ENCODE measurements at regions not wholly inside any gene's neighbourhood (a gene's known extent, or its start where the extent isn't known, plus 50 kb on each side); places are given as distances from the start of the nearest gene placed in this dataset.

GRCh38 chr3:66585520-66586095 lies 84.8 kb upstream of the LRIG1 start:
- Histone ChIP-seq H2AFZ (ENCODE audit: low read length) (no peak overlapping the region), H3K27me3 (replicated peaks; ENCODE audit: insufficient read depth, low read length) (no peaks in the 10 kb centered on the region), H3F3A (ENCODE audit: insufficient read depth, low read length) (no peaks in the 10 kb centered on the region), H3K27ac (ENCODE audit: low read length) (no peak overlapping the region), H3K79me2 (ENCODE audit: low read length) (no peaks in the 10 kb centered on the region), H3K9me3 (replicated peaks; ENCODE audit: insufficient read depth, low read length) (no peaks in the 10 kb centered on the region), H3K9me2 (replicated peaks; ENCODE audit: insufficient read depth, low read length) (no peaks in the 10 kb centered on the region), H3K4me3 (ENCODE audit: low read length) (no peak overlapping the region), H3K4me1 (ENCODE audit: low read length) (no peaks in the 10 kb centered on the region), H3K36me3 (replicated peaks; ENCODE audit: insufficient read depth, low read length) (no peaks in the 10 kb centered on the region), H3K4me2 (ENCODE audit: low read depth, low read length) (no peak overlapping the region), H3K9ac (ENCODE audit: low read length) (no peak overlapping the region), H4K20me1 (ENCODE audit: insufficient read depth, low read length) (no peaks in the 10 kb centered on the region)
- no peak for DNase-seq
- TF ChIP-seq EZH2 (optimal IDR thresholded peaks at IDR 0.05; ENCODE audit: low read depth, low read length) (no peak), CTCF (IDR thresholded peaks at IDR 0.05; ENCODE audit: low read length) (no peak), EZH2phosphoT487 (IDR thresholded peaks at IDR 0.05; ENCODE audit: low read length) (no peak)

GRCh38 chr3:66586853-66587252 lies 86.0 kb upstream of the LRIG1 start:
- H3K27me3 ChIP-seq (replicated peaks; ENCODE audit: insufficient read depth, low read length), result no peaks in the 10 kb centered on the region
- H3K36me3 ChIP-seq (replicated peaks; ENCODE audit: insufficient read depth, low read length), result no peaks in the 10 kb centered on the region
- no peak overlapping the region for H3K27ac ChIP-seq (ENCODE audit: low read length)
- no peak overlapping the region for H3K4me2 ChIP-seq (ENCODE audit: low read depth, low read length)
- no peaks in the 10 kb centered on the region for H3K9me2 ChIP-seq (replicated peaks; ENCODE audit: insufficient read depth, low read length)
- H3K4me3 ChIP-seq (ENCODE audit: low read length), result no peak overlapping the region
- no peak overlapping the region for H3K9ac ChIP-seq (ENCODE audit: low read length)
- H3F3A ChIP-seq (ENCODE audit: insufficient read depth, low read length), result no peaks in the 10 kb centered on the region
- H3K9me3 ChIP-seq (replicated peaks; ENCODE audit: insufficient read depth, low read length), result no peaks in the 10 kb centered on the region
- no peak for TF ChIP-seq EZH2phosphoT487 (IDR thresholded peaks at IDR 0.05; ENCODE audit: low read length)
- TF ChIP-seq EZH2 (optimal IDR thresholded peaks at IDR 0.05; ENCODE audit: low read depth, low read length), result no peak
- TF ChIP-seq CTCF (IDR thresholded peaks at IDR 0.05; ENCODE audit: low read length), result no peak
- no peak overlapping the region for H2AFZ ChIP-seq (ENCODE audit: low read length)
- no peaks in the 10 kb centered on the region for H3K79me2 ChIP-seq (ENCODE audit: low read length)
- no peaks in the 10 kb centered on the region for H4K20me1 ChIP-seq (ENCODE audit: insufficient read depth, low read length)
- no peak for DNase-seq
- H3K4me1 ChIP-seq (ENCODE audit: low read length), result no peaks in the 10 kb centered on the region

GRCh38 chr3:66588340-66588847 lies 87.6 kb upstream of the LRIG1 start:
- no peaks in the 10 kb centered on the region for H3F3A ChIP-seq (ENCODE audit: insufficient read depth, low read length)
- H3K27me3 ChIP-seq (replicated peaks; ENCODE audit: insufficient read depth, low read length), result no peaks in the 10 kb centered on the region
- no peaks in the 10 kb centered on the region for H3K9me2 ChIP-seq (replicated peaks; ENCODE audit: insufficient read depth, low read length)

More at GRCh38 chr3:66588340-66588847, 87.6 kb upstream of the LRIG1 start:
- H2AFZ ChIP-seq (ENCODE audit: low read length), result no peak overlapping the region
- no peaks in the 10 kb centered on the region for H3K79me2 ChIP-seq (ENCODE audit: low read length)
- H3K36me3 ChIP-seq (replicated peaks; ENCODE audit: insufficient read depth, low read length), result no peaks in the 10 kb centered on the region
- H4K20me1 ChIP-seq (ENCODE audit: insufficient read depth, low read length), result no peaks in the 10 kb centered on the region
- H3K4me1 ChIP-seq (ENCODE audit: low read length), result no peaks in the 10 kb centered on the region
- TF ChIP-seq EZH2phosphoT487 (IDR thresholded peaks at IDR 0.05; ENCODE audit: low read length) (no peak), CTCF (IDR thresholded peaks at IDR 0.05; ENCODE audit: low read length) (no peak), EZH2 (optimal IDR thresholded peaks at IDR 0.05; ENCODE audit: low read depth, low read length) (no peak)
- H3K27ac ChIP-seq (ENCODE audit: low read length), result no peak overlapping the region
- H3K4me3 ChIP-seq (ENCODE audit: low read length), result no peak overlapping the region
- DNase-seq, result no peak
- no peaks in the 10 kb centered on the region for H3K9me3 ChIP-seq (replicated peaks; ENCODE audit: insufficient read depth, low read length)
- no peak overlapping the region for H3K4me2 ChIP-seq (ENCODE audit: low read depth, low read length)
- no peak overlapping the region for H3K9ac ChIP-seq (ENCODE audit: low read length)
